ENCODE measurements at regions not wholly inside any gene's neighbourhood (a gene's known extent, or its start where the extent isn't known, plus 50 kb on each side); places are given as distances from the start of the nearest gene placed in this dataset.

DNA sequence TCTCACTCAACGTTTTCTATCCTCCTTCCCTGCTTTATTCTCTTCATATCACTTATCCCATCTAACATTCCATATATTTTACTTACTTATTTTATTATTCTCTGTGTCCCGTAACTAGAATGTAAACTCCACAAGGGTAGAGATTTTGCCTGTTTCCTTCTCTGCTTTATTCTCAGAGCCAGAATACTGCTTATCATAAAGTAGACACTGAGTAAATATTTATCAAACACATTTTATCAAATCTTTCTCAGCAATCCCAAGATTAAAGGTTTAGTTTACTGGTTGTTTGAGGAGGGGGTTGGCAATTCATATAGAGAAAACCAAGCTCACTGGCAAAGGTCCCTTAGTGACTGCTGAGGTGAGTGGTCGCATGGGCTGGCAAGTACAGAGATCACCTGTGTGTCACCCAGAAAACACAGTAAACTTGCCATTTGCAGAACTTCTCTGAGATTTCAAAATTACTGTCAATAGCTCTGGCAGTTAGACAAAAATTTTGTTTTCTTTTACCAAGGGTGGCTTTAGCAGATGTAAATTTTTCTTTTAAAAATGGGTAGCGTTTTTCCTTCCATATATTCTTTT lies 662.4 kb downstream of the UTRN start:
- TF ChIP-seq, protein P1, sequence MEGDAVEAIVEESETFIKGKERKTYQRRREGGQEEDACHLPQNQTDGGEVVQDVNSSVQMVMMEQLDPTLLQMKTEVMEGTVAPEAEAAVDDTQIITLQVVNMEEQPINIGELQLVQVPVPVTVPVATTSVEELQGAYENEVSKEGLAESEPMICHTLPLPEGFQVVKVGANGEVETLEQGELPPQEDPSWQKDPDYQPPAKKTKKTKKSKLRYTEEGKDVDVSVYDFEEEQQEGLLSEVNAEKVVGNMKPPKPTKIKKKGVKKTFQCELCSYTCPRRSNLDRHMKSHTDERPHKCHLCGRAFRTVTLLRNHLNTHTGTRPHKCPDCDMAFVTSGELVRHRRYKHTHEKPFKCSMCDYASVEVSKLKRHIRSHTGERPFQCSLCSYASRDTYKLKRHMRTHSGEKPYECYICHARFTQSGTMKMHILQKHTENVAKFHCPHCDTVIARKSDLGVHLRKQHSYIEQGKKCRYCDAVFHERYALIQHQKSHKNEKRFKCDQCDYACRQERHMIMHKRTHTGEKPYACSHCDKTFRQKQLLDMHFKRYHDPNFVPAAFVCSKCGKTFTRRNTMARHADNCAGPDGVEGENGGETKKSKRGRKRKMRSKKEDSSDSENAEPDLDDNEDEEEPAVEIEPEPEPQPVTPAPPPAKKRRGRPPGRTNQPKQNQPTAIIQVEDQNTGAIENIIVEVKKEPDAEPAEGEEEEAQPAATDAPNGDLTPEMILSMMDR (IDR thresholded peaks at IDR 0.05) = no peak
- H3K4me3 ChIP-seq = no peak overlapping the region
- H3K27me3 ChIP-seq = no peaks in the 10 kb centered on the region
- intact Hi-C loops (cut with DNase I) = no loop called here
- no peak overlapping the region for H3K27ac ChIP-seq
- no peaks in the 10 kb centered on the region for H3K9me3 ChIP-seq
- no peaks in the 10 kb centered on the region for H3K4me1 ChIP-seq
- no peaks in the 10 kb centered on the region for H3K36me3 ChIP-seq
- DNase-seq (ENCODE audit: low spot score in 2 of 2) = no peak

DNA sequence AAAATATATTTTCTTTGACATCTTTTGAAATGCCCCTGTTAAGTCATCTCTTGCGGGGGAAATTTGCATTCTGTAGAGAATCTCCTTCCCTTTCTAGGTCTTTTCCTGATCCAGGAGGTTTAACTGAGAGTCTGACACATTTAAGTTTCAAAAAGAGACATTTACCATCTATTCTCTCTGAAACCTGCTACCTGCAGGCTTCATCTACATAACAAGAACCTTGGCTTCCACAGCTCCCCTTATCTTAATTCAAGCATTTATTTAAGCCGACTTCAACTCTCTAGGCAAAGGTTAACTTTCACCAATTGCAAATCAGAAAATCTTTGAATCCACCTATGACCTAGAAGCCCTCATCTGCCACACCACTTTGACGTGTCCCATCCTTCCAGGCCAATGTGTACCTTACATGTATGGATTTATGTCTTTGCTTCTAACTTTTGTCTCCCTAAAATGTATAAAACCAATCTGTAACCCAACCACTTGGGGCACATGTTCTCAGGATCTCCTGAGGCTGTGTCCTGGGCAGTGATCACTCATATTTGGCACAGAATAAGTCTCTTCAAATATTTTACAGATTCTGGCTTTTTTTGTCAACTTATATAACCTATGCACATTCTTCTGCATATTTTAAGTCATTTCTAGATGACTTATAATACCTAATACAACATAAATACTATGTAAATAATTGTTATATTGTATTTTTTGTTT lies 666.7 kb downstream of the UTRN start:
- intact Hi-C loops (cut with DNase I) = no loop called here
- DNase-seq (ENCODE audit: low spot score in 2 of 2) = no peak
- no peak overlapping the region for H3K27ac ChIP-seq
- TF ChIP-seq, protein P1 (IDR thresholded peaks at IDR 0.05) = no peak
- H3K9me3 ChIP-seq = no peaks in the 10 kb centered on the region
- no peaks in the 10 kb centered on the region for H3K36me3 ChIP-seq
- H3K4me3 ChIP-seq = no peak overlapping the region
- no peaks in the 10 kb centered on the region for H3K4me1 ChIP-seq
- no peaks in the 10 kb centered on the region for H3K27me3 ChIP-seq

DNA sequence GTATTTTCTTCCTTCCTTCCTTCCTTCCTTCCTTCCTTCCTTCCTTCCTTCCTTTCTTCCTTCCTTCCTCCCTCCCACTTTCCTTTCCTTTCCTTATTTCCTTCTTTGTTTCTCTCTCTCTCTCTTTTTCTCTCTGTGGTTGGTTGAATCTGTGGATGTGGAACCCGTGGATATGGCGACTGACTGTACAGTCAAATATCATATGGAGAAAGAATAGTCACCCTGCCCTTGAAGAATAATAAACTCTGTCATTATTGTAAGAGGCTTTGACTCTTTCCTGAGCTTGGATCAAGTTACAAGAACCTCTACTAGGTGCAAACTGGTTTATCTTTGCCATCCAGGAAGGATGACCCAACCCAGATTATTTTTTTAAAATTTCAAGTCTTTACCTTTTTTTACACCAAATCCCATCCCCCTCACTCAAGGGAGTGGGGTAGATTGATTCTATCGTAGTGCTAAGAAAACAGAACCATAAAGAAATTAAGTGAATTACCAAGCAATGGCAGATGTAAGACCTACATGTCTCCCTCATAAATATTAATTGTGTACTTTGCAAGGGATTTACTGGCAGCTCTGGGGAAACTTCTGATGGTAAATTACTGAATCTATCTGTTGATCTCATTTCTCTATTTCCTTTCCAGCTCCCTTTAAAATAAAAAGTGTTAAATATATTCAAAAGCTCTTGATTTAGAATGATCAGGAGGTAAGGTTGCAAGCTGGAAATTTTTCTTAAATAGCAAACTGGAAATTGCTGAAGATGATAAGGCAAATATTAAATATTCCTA lies 667.5 kb downstream of the UTRN start:
- TF ChIP-seq, protein P1 (IDR thresholded peaks at IDR 0.05) = no peak
- H3K4me1 ChIP-seq = no peaks in the 10 kb centered on the region
- no peak overlapping the region for H3K27ac ChIP-seq
- intact Hi-C loops (cut with DNase I) = no loop called here
- H3K4me3 ChIP-seq = no peak overlapping the region
- no peaks in the 10 kb centered on the region for H3K36me3 ChIP-seq
- no peaks in the 10 kb centered on the region for H3K27me3 ChIP-seq
- H3K9me3 ChIP-seq = no peaks in the 10 kb centered on the region
- no peak for DNase-seq (ENCODE audit: low spot score in 2 of 2)

DNA sequence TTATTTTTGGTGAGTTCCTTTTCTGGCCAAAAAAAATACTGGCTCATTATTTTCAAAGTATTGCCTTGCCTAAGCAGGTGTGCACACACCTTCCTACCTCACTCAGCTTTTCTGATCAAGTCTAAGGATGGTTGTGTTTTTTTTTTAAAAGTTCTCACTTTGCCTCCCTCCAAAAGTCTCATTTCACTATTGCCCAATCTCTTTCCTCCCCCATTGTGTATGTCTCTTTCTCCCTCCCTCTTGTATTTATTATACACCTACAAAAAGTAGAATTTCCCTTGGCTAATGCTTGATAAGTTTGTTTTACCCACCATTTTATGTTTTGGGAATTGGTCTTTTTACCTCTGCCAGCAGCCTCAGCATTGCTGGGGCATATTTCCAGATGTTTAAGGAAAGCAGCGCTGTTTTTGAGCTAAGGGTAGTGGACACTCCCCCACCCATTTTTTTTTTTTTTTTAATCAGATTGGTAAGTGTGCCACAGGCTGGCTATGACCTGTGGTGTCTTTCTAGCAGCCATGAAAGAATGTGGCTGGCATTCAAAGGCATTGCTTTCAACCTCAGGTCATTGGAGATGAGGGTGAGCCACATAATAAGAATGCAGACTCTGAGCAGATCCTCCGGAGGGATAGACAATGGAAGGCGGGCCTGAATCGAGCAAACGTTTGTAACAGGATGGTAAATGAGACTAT lies 668.6 kb downstream of the UTRN start:
- H3K36me3 ChIP-seq = no peaks in the 10 kb centered on the region
- H3K27ac ChIP-seq = no peak overlapping the region
- TF ChIP-seq, protein P1 (IDR thresholded peaks at IDR 0.05) = no peak
- no peak overlapping the region for H3K4me3 ChIP-seq
- H3K4me1 ChIP-seq = no peaks in the 10 kb centered on the region
- intact Hi-C loops (cut with DNase I) = no loop called here
- H3K9me3 ChIP-seq = no peaks in the 10 kb centered on the region
- no peaks in the 10 kb centered on the region for H3K27me3 ChIP-seq
- DNase-seq (ENCODE audit: low spot score in 2 of 2) = no peak

DNA sequence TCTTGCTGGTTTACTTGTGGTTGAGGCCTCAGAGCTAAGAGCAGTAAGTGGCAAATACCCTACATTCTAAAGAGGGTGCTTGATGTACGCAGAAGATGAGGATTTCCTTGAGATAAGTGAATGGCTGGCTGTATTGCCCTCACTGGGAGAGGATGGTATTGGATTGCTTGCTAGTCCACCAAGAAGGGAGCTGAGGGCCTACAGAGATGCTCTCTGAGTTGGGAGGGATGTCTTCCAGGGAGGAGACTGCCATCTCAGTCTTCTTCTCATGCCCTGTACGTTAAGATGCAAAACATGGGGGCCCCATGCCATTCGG lies 669.1 kb downstream of the UTRN start:
- intact Hi-C loops (cut with DNase I) = no loop called here
- TF ChIP-seq, protein P1 (IDR thresholded peaks at IDR 0.05) = no peak

More for the DNA sequence above, 669.1 kb downstream of the UTRN start:
- Histone ChIP-seq H3K36me3 (no peaks in the 10 kb centered on the region), H3K9me3 (no peaks in the 10 kb centered on the region), H3K27ac (no peak overlapping the region), H3K4me1 (no peaks in the 10 kb centered on the region), H3K4me3 (no peak overlapping the region), H3K27me3 (no peaks in the 10 kb centered on the region)
- DNase-seq (ENCODE audit: low spot score in 2 of 2) = no peak

All from ascending aorta (tissue), 2 donors.